HG03521 (cell line): ENCODE measurements at regions not wholly inside any gene's neighbourhood (a gene's known extent, or its start where the extent isn't known, plus 50 kb on each side); places are given as distances from the start of the nearest gene placed in this dataset.
"Not testable (repeated sequence)": the region's sequence is repeated elsewhere in the genome, so short reads cannot be mapped to it uniquely, and the experiment has no call there.

Source experiments
- ATAC-seq: cut with Tn5 transposase; IDR thresholded peaks from one replicate; pipeline ENCODE4 v1.9.1; 2021; ENCODE audit warnings: mild to moderate bottlenecking, moderate library complexity; ENCODE audit not compliant: unreplicated experiment

DNA sequence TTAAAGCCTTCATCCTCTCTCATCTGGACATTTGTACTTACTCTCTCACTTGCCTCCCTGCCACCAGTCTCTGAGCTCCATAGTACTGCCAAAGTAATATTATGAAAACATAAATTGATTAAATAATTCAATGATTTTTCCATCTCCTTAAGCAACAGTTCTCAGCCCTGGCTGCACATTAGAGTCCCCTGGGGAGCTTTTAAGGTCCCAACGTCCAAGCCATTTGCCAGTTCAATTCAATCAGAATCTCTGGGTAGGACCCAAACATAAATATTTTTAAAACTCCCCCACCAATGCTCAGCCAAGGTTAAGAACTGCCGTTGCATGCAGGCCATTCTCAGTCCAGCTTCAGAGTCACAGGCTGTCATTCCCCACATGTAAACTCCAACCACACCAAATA lies 114.4 kb upstream of the BMAL1 start:
- no peak for ATAC-seq

DNA sequence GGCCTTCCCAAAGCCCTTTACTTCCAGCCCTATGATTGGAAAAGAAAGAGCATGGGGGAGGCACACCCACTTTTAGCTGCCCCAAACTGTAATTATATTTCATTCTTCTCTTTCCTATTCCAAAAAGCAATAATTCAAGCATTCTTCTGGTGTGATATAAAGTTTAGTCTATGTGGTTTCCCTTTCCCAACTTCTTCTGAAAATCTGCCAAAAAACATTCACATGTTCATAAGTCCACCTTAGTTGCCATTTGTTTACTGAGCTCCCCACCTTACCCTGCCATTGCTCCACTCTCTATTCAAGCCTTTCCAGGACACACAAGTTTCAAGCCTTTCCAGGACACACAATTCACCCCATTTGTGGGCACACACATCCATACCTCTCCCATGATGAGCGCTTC lies 111.6 kb upstream of the BMAL1 start:
- ATAC-seq: no peak

DNA sequence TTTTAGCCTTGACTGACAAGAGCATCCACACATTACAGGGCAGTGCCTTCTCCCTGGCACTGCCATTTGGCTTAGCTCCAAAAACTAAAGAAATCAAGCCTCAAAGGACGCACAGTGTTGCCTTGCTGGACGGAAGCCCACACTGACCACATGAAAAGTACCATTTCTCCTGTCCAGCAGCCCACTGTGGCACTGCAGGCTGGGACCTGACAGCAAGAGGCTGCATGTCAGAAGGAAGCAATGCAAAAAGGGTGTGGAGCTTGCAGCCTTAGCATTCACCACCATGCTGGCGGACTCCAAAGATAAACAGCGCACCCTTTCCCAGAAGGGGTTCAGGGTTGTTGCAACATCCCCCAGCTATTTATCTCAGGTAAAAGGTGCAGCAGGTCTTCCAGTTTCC lies 109.3 kb upstream of the BMAL1 start:
- ATAC-seq: no peak

DNA sequence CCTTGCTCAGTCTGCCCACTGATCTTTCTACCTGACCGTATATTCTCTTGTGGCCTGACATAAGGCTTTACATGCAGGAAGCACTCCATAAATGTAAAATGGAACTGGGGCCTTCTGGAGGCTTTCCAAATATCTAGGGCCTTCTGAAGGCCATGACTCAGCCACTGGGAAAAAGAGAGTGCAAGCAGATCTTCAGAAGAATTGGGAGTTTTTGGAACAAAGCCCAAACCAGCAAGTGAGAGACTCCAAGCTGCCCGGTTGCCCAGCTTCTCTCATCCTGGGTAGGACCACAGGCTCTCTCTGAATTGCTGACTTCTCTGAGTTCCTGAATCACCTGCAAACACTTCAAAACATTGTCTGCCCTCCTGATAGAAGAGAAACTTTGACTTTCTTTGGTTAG lies 107.9 kb upstream of the BMAL1 start:
- no peak for ATAC-seq

DNA sequence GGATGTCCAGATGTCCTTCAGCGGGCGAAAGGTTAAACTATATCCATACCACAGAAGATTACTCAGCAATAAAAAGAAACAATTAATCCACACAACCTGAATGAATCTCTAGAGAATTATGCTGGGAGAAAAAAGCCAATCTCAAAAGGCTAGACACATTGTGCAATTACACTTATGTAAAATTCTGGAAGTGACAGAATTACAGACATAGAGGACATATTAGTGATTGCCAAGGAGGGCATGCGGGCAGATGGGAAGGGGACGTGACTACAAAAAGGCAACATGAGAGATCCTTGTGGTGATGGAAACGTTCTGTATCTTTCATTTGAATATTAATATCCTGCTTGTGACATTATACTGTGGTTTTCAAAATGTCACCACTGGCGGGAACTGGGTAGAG lies 103.5 kb upstream of the BMAL1 start:
- ATAC-seq: no peak

DNA sequence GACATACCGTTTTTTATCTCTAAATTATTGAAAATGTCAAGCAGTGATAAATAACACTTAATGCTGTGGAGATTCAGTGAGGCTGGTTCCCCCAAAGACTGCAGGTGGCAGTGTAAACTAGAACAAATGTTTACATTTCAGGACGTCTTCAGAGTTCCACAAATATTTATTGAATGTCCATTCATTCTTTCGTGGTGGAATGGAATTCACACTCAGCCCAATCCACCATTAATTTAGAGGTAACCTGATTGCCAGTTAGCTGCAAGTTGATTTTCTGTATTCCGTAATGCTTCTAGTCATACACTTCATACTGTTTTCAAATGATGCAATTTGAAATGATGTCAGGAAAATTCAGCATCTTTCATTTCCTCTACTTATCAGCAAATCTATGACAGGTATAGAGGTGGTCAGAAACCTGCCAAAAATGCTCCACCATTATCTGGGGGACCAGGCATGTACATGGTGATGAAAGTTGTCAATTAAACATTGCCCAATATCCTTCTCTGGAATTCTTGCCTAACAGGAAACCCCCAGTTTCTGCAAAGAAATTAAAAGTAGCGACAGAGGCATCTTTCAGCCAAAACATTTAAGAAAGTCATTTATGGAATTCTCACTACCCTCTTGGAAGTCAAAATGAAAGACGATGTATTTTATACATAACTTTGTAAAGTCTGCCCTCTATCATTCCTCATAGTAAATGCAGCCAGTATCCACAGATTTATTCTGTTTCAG lies 94.3 kb upstream of the BMAL1 start:
- no peak for ATAC-seq

DNA sequence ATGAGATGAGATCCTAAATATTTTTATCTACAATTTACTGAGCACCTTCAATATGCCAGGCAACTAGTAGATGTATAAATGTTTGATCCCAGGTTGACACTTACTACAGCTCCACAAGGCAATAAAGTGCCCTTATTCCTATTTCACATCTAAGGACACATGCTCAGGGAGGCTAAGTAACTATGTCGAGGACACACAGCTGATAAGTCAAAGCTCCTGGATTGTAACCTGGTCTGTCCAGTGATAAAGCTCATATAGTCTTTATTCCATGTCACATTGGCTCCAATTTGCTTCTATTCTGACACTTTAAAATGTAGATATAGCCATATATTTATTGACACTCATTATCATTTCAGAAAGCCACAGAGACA lies 93.8 kb upstream of the BMAL1 start:
- ATAC-seq: no peak

DNA sequence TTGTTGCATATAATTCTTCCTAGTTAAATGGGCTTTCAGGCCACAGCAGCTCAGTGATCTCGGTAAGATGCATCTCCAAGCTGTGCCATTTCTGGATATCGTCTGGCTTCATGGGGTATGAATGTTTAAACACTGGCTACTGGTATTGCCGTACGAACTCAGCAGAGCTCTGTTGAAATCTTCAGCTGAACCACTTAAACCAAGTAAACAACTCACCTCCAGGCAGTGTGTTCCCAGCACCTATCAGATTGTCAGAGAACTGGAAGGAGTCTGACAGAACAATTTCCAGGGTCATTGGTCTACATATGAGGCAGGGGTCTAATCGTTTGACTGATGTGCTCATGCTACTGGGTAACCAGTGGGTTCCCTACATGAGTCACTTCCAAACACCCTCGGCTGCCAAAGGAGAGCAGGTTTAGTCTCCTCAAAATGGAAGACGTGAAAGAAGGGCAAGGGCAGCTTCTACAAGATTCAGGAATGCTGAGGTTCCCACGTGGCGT lies 93.2 kb upstream of the BMAL1 start:
- no peak for ATAC-seq

DNA sequence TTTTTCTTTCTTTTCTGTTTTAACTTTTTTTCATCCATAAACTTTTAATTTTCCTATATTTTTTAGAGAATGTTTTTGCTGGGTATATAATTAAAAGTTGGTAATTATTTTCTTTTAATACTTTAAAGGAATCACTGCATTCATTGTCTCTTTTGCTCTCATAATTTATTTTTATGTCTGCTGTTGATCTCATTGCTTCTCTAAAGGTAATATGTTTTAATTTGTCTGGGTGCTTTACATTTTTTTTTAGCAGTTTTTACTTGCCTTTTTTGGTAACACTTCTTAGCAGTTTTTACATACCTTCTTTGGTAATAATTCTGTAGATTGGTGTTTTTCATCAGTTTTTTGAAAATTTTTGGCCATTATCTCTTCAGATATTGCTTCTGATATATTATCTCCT lies 89.4 kb upstream of the BMAL1 start:
- no peak for ATAC-seq

DNA sequence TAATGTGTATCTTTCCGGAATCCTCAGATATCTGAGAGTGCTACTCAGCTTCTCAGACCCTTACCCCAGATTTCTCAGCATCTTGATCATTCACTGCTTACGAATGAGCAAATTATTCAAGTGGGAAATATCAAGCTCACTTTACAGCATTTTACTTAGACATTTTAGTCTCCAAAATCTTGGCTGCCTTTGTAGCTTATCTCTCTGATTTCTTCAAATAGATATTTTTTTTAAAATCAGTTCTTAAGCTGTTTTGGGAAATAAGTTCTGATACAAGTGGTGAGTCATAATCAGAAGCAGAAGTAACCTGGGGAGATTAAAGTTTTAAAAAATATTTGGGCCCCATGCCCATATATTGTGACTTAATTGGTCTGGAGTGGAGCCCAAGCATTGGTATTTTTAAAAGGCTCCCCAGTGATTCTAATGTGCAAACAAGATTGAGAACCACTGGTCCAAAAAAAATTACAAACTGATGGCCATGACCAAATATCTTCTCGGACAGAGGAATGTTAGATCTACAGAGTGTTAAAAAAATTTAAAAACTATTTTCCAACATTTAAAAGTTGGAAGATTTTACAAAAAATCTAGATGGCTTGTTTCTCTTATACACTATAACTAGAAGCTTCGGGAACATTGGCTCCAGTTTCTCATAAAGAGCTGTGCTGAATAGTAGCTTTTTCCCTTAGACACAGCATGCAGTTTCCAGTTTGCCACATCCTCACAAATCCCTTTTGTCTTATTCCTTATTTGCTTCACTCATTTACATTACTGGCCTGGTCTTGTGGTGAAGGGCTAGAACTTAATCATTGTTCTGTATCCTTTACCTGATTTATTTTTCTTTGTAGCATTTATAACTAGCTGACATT lies 87.8 kb upstream of the BMAL1 start:
- no peak for ATAC-seq

DNA sequence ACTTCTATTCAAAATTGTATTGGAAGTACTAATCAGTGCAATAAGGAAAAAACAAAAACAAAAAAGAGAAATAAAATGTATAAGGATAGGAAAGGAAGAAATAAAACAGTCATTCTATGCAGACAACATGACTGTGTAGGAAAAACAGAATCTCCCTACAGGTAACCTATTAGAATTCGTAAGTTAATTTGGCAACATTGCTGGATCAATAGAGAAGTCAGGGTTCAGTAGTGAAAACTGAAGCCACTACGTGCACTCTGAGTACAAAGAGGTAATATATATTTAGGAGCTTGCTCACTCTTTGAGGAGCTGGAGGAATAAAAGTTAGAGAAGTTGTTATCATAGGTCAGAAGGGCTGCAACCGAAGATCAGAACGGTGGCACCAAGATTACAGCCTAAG lies 84.0 kb upstream of the BMAL1 start:
- no peak for ATAC-seq

DNA sequence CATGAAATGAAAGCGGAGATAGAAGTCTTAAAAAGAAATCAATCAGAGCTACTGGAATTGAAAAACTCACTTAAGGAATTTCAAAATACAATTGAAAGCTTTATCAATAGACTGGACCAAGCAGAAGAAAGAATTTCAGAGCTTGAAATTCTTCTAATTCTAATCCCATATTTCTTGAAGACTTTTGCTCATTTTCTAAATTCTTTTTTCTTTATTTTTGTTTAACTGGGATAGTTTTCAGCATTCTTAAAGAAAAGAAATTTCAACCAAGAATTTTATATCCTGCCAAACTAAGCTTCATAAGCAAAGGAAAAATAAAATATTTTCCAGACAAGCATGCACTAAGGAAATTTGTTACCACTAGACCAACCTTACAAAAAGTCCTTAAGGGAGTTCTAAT lies 80.2 kb upstream of the BMAL1 start:
- ATAC-seq: not testable (repeated sequence)

DNA sequence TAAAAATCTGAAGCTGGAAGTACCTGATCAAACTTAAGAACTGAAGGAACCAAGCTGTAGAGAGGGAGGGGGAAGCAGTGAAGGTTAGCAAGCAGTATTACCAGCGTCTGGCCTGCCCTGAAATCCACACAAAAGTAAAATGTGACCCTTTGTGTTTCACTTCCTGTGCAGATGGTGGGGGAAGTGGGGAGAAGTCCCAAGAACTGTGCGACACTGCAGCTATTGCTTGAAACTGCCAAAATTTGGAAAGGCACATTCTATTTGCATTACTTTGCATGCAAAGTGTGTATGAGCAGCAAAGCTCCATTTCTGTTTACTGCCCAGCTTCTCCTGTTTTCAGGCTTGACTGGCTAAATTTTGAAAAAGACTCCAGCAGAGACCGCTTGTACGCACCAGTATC lies 72.1 kb upstream of the BMAL1 start:
- ATAC-seq: no peak

DNA sequence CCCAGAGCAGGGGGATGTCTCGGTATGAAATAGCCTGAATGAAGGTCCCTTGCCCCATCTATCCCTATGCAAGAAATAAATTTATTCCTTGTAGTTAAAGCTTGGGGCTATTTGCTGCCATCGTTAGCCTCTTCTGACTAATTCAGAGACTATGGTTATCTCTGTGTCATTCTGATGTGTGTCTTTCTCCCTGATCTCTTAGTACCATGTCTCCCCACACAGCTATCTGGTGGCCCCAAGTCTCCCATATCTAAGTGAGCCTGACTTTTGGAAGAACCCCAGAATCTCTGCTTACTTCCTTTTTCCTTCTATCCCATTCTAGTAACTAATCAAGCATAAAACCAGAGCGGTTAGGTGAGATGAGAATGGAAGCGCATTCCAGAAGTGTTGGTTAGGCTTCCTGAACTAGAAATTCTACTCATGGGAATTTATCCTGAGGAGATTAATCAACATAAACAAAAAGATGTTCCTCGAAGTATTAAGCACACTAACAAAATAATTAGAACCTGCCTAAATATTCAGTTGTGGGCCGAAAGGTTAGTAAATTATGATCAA lies 71.4 kb upstream of the BMAL1 start:
- ATAC-seq: no peak

DNA sequence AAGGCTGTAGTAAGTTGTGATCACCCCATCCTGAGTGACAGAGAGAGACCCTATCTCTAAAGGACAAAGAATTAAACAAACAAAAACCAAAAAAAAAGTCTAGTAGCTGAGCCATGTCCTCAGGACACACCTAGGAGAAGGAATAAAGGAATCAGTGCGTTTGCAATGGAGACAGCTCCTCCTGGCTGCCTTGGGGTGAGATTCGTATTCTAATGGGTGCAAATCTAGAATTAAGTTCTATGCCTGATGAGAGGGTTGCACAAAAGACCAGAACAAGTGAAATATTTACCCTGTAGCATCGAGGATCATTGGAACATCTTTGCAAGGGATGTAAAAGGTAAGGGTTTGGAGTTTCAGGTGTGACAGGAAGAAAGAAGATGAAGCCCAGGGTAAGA lies 70.3 kb upstream of the BMAL1 start:
- ATAC-seq: no peak

DNA sequence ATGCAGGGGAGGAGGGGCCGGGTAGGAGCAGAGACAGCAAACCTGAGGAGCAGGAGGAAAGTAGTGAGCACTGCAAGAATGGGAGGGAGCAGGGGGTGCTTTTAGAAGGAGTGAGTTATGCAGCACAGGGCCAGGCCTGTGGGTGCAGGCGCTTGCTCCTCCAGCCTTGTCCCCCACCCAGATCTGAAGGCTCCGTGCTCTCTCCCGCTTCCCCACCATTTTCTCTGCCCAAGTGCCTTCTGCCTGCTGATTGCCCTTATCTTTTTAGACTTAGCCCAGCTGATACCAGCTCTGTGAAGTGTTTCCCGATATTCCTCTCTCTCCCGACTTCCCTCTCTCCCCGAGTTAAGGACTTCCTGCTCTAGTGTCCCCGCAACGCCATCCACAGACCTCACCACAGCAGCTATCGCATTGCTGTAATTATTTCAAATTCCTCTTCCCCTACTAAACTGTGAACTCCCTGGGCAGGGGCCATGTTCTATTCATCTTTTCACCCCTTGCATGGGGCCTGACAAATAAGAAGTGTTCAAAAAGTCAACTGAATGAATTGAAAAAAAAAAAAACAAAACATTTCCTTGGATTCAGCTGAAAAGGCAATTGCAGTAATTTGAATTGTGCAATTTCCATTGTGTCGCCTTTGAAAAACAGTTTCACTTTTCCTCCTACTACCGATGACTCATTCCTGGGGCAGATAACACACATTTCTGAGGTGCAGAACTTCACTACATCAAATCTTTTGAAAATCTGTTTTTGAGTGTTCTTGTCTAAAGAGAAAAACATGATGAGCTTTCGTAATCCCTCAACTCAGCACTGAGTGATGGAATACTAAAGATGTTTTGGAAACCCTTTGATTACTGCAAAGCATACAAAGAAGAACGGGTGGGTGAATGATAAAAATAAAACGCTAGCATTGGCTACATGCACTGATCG lies 69.7 kb upstream of the BMAL1 start:
- ATAC-seq: no peak

DNA sequence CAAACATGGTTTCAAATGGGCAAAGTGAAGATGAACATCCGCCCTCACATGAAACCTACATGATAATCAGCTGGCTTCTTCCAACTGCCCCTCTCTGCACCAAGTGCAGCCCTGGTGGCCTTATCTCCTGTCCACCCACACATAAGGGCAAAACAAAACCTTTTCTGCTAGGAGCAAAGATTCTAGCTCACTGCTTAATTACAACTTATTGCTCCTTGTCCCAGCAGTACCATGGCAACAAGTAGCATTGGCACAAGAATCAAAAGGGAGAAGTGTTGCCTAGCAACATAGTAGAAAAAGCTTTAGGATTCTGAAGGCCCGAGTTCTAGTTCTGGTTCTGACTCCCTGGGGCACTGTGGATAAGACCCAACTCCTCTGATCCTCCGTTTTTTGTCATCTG lies 68.7 kb upstream of the BMAL1 start:
- ATAC-seq: no peak

DNA sequence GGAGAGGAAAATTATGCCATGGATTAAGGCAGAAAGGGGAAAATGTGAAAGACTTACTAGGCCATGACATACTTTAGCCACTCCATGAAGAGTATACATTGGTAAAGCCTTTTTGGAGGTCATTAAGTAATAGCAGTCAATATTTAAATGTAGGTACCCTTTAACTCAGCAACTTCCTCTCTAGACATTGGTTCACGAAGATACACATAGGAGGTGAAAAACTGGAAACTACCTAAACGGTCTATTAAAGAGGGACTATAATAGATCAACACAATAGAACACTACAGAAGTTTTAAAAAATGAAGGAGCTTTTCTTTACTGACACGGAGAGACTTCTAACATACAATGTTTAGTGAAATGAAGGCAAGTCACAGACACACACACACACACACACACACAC lies 68.2 kb upstream of the BMAL1 start:
- ATAC-seq: no peak

DNA sequence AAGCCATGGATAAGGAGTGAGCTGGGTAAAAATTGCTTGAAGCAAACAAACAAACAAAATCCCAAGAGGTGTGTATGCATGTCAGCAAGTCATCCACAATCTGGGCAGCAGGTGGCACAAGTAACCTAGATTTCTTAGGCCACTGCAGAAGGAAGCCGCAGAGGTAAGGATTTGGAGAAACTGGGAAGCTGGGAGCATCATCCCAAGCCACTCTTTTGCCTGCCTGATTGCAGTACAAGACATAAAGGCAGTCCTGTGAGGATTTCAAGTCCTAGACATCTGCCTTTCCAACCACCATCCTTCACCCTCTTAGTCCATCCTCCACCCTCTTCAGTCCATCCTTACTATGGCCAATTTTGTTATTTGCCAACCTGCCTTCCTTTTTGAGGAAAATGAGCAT lies 67.2 kb upstream of the BMAL1 start:
- ATAC-seq: no peak

DNA sequence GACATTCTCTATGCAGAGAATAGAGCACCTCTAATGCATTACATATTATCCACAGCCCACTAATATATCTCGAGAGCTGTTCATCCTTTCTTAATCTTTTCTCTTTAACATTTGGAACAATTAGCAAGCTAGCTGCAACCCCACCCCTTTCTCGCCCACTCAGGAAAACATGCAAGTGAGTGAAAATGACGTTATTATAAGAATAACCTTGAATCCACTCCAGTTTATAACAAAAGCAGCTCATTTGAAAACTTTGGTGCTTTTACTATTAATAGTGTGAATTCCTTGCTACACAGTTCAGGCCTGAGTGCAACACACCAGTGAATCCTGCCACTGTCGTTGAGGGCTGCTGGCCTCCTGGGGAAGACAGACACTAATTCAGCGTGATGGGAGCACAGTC lies 63.3 kb upstream of the BMAL1 start:
- ATAC-seq: no peak

DNA sequence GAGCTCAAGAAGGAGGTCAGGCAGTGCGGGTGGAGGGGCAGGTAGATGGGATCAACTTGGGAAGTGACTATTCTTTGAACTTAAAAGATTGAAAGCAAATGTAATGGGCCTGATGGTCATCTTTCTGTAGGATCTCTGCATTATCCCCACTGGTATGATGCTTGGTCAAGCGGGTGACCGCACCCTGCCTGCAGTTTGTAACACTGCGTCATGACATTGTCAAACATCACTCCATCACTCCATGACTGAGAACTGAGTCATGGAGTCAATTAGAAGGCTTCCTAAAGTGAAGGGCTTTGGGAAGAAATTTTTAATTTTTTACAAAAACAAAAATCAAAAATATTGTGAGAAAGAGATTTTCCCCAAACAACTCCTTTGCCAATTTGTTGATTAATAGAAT lies 62.4 kb upstream of the BMAL1 start:
- ATAC-seq: no peak
